ENCODE measurements at regions not wholly inside any gene's neighbourhood (a gene's known extent, or its start where the extent isn't known, plus 50 kb on each side); places are given as distances from the start of the nearest gene placed in this dataset.

DNA sequence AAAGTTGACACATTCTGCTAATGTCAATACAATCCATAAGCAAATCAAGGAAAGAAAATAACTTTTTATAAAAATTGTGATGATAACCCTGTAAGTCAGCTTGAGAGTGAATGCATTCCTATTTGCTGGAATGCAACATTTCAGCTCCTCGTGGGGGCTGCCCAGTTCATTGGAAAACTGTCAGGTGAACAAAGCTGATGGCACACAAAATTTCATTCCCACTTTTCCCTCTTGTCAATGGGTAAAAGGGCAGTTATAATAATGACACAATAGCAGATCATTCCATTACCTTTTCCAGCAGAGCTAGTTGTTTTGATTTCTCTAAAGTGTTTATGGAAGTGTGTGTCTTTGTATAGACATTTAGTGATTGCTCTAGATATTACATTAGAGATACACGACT is 1124.6 kb upstream of the MAP3K7 start:
- no peak for DNase-seq (ENCODE audit: low read depth)

- DNase-seq (ENCODE audit: low read depth) = no peak
Measured at GRCh38 chr6:91710342-91710741, 1123.5 kb upstream of the MAP3K7 start.

GRCh38 chr6:91708534-91708933 is 1121.7 kb upstream of the MAP3K7 start:
- peak; percentile 66 for DNase-seq (ENCODE audit: low read depth)

- DNase-seq (ENCODE audit: low read depth) = no peak
Measured at GRCh38 chr6:91705646-91706045, 1118.8 kb upstream of the MAP3K7 start.

DNA sequence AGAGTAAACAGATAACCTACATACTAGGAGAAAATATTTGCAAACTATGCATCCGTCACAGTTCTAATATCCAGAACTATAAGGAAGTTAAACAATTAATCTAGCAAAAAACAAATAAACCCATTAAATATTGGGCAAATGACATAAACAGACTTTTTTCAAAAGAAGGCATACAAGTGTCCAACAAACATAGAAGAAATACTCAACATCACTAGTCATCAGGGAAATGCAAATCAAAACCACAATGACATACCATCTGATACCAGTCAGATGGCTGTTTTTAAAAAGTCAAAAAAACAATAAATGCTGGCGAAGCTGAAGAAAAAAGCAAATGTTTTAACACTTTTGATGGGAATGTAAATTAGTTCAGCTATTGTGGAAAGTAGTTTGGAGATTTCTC is 1117.7 kb upstream of the MAP3K7 start:
- DNase-seq (ENCODE audit: low read depth) = peak; percentile 93

GRCh38 chr6:91697010-91697695 is 1110.3 kb upstream of the MAP3K7 start:
- DNase-seq (ENCODE audit: low read depth) = peak; percentile 53

GRCh38 chr6:91695221-91695620 is 1108.3 kb upstream of the MAP3K7 start:
- no peak for DNase-seq (ENCODE audit: low read depth)

- peak; percentile 78 for DNase-seq (ENCODE audit: low read depth)
Measured at GRCh38 chr6:91694016-91694654, 1107.3 kb upstream of the MAP3K7 start.

- peak; percentile 87 for DNase-seq (ENCODE audit: low read depth)
Measured at GRCh38 chr6:91691449-91691848, 1104.6 kb upstream of the MAP3K7 start.

DNA sequence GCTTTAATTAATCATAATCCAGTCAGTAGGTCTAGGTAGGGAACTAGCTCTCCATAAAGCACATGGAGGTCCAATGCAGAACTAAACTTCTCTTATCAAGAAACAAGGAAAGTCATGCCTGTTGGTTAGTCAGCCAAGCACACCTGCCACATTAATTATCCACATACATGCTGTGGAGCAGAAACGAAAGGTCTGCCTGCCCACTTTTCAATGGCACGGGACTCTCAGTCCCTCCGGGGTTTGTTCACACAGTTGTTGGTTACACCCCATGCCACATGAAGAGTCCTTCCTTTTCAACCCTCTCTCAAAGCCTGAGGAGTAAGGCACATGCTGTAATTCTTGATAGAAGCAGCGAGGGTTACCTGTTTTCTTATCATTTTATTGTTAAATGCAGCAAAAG is 1096.4 kb upstream of the MAP3K7 start:
- no peak for DNase-seq (ENCODE audit: low read depth)

GRCh38 chr6:91681296-91681695 is 1094.4 kb upstream of the MAP3K7 start:
- DNase-seq (ENCODE audit: low read depth) = no peak

GRCh38 chr6:91678679-91679446 is 1092.0 kb upstream of the MAP3K7 start:
- no peak for DNase-seq (ENCODE audit: low read depth)

GRCh38 chr6:91672201-91672600 is 1085.3 kb upstream of the MAP3K7 start:
- no peak for DNase-seq (ENCODE audit: low read depth)

DNA sequence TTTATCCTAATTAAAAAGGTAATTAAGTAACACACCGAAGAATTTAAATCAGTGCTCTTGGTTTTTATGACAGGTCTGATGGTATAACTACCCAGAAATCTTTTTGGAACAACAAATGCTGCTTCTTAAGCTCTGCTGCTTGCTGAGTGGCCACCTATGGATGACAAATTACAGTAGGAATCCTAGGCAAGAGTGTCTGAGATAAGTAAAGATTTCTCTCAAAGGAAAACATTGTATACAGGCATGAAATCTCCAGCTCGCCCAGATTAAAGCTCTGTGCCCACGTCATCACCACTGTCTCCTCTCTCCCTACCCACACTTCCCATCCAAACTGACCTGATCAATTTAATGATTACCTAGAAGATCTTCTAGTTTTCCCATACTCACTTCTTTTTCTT is 1083.0 kb upstream of the MAP3K7 start:
- no peak for DNase-seq (ENCODE audit: low read depth)

GRCh38 chr6:91669154-91669870 is 1082.4 kb upstream of the MAP3K7 start:
- DNase-seq (ENCODE audit: low read depth) = no peak

GRCh38 chr6:91667596-91667995 is 1080.7 kb upstream of the MAP3K7 start:
- DNase-seq (ENCODE audit: low read depth) = no peak

- DNase-seq (ENCODE audit: low read depth) = peak; percentile 83
Measured at GRCh38 chr6:91664327-91664959, 1077.6 kb upstream of the MAP3K7 start.

- no peak for DNase-seq (ENCODE audit: low read depth)
Measured at GRCh38 chr6:91660893-91661292, 1074.0 kb upstream of the MAP3K7 start.

GRCh38 chr6:91659891-91660290 is 1073.0 kb upstream of the MAP3K7 start:
- DNase-seq (ENCODE audit: low read depth) = peak; percentile 77

GRCh38 chr6:91654793-91655192 is 1067.9 kb upstream of the MAP3K7 start:
- DNase-seq (ENCODE audit: low read depth) = no peak

DNA sequence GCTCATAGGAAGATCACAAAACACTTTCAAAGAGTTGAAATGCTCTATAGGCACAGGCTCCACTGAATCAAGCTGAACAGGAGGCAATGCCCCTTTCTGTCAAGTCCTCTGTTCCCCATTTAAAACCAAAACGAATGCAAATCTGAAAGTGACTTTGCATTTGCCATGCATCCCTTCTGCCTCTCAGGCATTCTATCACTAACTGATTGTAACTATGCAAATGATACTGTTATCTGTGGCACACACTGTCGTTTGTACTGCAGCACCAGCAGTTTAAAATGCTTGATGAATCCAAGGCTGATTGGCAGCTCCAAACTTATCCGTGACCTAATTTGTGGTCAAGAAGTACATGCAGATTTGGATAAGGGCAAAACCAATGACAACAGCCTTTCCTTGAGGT is 1067.5 kb upstream of the MAP3K7 start:
- DNase-seq (ENCODE audit: low read depth) = no peak

DNA sequence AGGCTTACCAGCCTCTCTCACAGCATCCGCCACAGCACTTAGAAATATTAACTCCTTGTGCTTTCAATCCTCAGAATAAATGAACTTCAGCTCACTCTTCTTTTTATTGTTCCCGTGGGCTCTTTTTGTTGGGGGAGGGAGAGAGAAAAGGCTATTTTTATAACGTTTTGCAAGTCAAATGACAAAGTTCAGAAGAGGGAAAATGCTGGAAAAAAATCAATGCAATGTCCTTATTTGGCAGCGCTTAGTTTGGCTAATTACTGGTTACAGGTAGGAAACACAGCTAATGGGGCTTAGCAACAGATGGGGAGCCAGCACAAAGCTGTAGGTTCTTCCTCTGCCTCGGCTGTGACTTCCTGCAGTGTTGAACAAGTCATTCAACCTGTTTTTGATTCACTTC is 1067.0 kb upstream of the MAP3K7 start:
- DNase-seq (ENCODE audit: low read depth) = no peak

Measured in renal cortical epithelial cell (primary cell).